GM23338 (cell line): ENCODE measurements at regions not wholly inside any gene's neighbourhood (a gene's known extent, or its start where the extent isn't known, plus 50 kb on each side); places are given as distances from the start of the nearest gene placed in this dataset.

Experiments
- CREB1 ChIP-seq: fragments of 250-450 bp; sonication (Bioruptor Pico); IDR thresholded peaks from 2 replicates; pipeline ENCODE4 v1.5.0; 2020; ENCODE audit warnings: low read depth, mild to moderate bottlenecking, moderate library complexity
- EZH2 ChIP-seq: fragments of 200-600 bp; sonication (generic); IDR thresholded peaks from one replicate; pipeline ENCODE4 v1.8.0; 2017; ENCODE audit warnings: antibody characterized with exemption, mild to moderate bottlenecking, low read depth; ENCODE audit not compliant: unreplicated experiment
- EZH2phosphoT487 ChIP-seq: fragments of 200-600 bp; sonication (generic); IDR thresholded peaks from one replicate; pipeline ENCODE4 v1.8.1; 2018; ENCODE audit warnings: antibody characterized with exemption; ENCODE audit not compliant: unreplicated experiment
- JUNB ChIP-seq: IDR thresholded peaks from one replicate; pipeline ENCODE4 v1.6.1; 2016; ENCODE audit warnings: antibody characterized with exemption; ENCODE audit not compliant: unreplicated experiment
- POLR2AphosphoS5 ChIP-seq: IDR thresholded peaks from 2 replicates; pipeline ENCODE4 v1.6.1; 2016; ENCODE audit warnings: antibody characterized with exemption, low read depth
- STAT1 ChIP-seq: IDR thresholded peaks from one replicate; pipeline ENCODE4 v1.6.1; 2016; ENCODE audit warnings: antibody characterized with exemption; ENCODE audit not compliant: unreplicated experiment
- ZNF114 ChIP-seq: fragments of 250-450 bp; sonication (Bioruptor Pico); IDR thresholded peaks from 2 replicates; pipeline ENCODE4 v1.5.0; 2020; ENCODE audit warnings: mild to moderate bottlenecking, moderate library complexity
- ZNF331 ChIP-seq: fragments of 250-450 bp; sonication (Bioruptor Pico); IDR thresholded peaks from 2 replicates; pipeline ENCODE4 v1.5.0; 2020; ENCODE audit warnings: low read depth, mild to moderate bottlenecking, moderate library complexity
- TF ChIP-seq, protein P1 (sequence below), 2 experiments: fragments of 200-600 bp in 1 of 2; sonication (generic) in 1 of 2; conservative IDR thresholded peaks; 2 replicates each; pipeline versions ENCODE4 v1.5.1 to v1.6.1; 2016 to 2017; ENCODE audit warnings: antibody characterized with exemption in 2 of 2, low read depth in 2 of 2, mild to moderate bottlenecking in 2 of 2, moderate library complexity in 1 of 2
- TF ChIP-seq, protein P2 (sequence below): IDR thresholded peaks from one replicate; pipeline ENCODE4 v1.6.1; 2018; ENCODE audit warnings: antibody characterized with exemption; ENCODE audit not compliant: unreplicated experiment
- TF ChIP-seq, protein P3 (sequence below): fragments of 250-450 bp; sonication (Bioruptor Pico); IDR thresholded peaks from 2 replicates; pipeline ENCODE4 v1.5.0; 2020; ENCODE audit warnings: mild to moderate bottlenecking, moderate library complexity
- TF ChIP-seq, protein P4 (sequence below): IDR thresholded peaks from 2 replicates; pipeline ENCODE4 v1.6.1; 2016; ENCODE audit warnings: antibody characterized with exemption

DNA sequence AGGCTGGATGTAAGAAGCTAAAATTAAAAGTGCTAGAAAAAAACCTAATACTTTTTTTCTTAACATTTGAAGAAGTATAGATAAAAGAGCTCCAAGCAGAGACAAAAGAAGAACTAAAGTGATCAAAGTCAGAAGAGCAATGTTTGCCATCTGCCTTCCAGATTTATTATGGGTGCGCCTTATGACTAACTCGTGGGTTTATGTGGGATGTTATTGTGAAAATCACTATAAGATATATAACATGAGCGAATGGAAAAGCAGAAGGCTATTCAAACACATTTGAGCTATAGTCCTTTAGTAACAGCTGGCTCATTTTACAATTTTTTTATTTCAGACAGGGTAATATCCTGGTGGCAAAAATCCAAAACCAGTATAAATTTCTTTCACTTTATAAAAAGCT, 1040.7 kb downstream of the RAPGEF2 start:
- TF ChIP-seq, protein P1, sequence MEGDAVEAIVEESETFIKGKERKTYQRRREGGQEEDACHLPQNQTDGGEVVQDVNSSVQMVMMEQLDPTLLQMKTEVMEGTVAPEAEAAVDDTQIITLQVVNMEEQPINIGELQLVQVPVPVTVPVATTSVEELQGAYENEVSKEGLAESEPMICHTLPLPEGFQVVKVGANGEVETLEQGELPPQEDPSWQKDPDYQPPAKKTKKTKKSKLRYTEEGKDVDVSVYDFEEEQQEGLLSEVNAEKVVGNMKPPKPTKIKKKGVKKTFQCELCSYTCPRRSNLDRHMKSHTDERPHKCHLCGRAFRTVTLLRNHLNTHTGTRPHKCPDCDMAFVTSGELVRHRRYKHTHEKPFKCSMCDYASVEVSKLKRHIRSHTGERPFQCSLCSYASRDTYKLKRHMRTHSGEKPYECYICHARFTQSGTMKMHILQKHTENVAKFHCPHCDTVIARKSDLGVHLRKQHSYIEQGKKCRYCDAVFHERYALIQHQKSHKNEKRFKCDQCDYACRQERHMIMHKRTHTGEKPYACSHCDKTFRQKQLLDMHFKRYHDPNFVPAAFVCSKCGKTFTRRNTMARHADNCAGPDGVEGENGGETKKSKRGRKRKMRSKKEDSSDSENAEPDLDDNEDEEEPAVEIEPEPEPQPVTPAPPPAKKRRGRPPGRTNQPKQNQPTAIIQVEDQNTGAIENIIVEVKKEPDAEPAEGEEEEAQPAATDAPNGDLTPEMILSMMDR (conservative IDR thresholded peaks at IDR 0.05; ENCODE audit: low read depth in 2 of 2) = no peak
- TF ChIP-seq EZH2phosphoT487 (no peak), ZNF331 (no peak), JUNB (no peak), CREB1 (no peak), STAT1 (no peak), EZH2 (no peak), POLR2AphosphoS5 (no peak), ZNF114 (CRISPR knock-in tag) (no peak)
- TF ChIP-seq, protein P2, sequence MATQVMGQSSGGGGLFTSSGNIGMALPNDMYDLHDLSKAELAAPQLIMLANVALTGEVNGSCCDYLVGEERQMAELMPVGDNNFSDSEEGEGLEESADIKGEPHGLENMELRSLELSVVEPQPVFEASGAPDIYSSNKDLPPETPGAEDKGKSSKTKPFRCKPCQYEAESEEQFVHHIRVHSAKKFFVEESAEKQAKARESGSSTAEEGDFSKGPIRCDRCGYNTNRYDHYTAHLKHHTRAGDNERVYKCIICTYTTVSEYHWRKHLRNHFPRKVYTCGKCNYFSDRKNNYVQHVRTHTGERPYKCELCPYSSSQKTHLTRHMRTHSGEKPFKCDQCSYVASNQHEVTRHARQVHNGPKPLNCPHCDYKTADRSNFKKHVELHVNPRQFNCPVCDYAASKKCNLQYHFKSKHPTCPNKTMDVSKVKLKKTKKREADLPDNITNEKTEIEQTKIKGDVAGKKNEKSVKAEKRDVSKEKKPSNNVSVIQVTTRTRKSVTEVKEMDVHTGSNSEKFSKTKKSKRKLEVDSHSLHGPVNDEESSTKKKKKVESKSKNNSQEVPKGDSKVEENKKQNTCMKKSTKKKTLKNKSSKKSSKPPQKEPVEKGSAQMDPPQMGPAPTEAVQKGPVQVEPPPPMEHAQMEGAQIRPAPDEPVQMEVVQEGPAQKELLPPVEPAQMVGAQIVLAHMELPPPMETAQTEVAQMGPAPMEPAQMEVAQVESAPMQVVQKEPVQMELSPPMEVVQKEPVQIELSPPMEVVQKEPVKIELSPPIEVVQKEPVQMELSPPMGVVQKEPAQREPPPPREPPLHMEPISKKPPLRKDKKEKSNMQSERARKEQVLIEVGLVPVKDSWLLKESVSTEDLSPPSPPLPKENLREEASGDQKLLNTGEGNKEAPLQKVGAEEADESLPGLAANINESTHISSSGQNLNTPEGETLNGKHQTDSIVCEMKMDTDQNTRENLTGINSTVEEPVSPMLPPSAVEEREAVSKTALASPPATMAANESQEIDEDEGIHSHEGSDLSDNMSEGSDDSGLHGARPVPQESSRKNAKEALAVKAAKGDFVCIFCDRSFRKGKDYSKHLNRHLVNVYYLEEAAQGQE = no peak
- TF ChIP-seq, protein P3, sequence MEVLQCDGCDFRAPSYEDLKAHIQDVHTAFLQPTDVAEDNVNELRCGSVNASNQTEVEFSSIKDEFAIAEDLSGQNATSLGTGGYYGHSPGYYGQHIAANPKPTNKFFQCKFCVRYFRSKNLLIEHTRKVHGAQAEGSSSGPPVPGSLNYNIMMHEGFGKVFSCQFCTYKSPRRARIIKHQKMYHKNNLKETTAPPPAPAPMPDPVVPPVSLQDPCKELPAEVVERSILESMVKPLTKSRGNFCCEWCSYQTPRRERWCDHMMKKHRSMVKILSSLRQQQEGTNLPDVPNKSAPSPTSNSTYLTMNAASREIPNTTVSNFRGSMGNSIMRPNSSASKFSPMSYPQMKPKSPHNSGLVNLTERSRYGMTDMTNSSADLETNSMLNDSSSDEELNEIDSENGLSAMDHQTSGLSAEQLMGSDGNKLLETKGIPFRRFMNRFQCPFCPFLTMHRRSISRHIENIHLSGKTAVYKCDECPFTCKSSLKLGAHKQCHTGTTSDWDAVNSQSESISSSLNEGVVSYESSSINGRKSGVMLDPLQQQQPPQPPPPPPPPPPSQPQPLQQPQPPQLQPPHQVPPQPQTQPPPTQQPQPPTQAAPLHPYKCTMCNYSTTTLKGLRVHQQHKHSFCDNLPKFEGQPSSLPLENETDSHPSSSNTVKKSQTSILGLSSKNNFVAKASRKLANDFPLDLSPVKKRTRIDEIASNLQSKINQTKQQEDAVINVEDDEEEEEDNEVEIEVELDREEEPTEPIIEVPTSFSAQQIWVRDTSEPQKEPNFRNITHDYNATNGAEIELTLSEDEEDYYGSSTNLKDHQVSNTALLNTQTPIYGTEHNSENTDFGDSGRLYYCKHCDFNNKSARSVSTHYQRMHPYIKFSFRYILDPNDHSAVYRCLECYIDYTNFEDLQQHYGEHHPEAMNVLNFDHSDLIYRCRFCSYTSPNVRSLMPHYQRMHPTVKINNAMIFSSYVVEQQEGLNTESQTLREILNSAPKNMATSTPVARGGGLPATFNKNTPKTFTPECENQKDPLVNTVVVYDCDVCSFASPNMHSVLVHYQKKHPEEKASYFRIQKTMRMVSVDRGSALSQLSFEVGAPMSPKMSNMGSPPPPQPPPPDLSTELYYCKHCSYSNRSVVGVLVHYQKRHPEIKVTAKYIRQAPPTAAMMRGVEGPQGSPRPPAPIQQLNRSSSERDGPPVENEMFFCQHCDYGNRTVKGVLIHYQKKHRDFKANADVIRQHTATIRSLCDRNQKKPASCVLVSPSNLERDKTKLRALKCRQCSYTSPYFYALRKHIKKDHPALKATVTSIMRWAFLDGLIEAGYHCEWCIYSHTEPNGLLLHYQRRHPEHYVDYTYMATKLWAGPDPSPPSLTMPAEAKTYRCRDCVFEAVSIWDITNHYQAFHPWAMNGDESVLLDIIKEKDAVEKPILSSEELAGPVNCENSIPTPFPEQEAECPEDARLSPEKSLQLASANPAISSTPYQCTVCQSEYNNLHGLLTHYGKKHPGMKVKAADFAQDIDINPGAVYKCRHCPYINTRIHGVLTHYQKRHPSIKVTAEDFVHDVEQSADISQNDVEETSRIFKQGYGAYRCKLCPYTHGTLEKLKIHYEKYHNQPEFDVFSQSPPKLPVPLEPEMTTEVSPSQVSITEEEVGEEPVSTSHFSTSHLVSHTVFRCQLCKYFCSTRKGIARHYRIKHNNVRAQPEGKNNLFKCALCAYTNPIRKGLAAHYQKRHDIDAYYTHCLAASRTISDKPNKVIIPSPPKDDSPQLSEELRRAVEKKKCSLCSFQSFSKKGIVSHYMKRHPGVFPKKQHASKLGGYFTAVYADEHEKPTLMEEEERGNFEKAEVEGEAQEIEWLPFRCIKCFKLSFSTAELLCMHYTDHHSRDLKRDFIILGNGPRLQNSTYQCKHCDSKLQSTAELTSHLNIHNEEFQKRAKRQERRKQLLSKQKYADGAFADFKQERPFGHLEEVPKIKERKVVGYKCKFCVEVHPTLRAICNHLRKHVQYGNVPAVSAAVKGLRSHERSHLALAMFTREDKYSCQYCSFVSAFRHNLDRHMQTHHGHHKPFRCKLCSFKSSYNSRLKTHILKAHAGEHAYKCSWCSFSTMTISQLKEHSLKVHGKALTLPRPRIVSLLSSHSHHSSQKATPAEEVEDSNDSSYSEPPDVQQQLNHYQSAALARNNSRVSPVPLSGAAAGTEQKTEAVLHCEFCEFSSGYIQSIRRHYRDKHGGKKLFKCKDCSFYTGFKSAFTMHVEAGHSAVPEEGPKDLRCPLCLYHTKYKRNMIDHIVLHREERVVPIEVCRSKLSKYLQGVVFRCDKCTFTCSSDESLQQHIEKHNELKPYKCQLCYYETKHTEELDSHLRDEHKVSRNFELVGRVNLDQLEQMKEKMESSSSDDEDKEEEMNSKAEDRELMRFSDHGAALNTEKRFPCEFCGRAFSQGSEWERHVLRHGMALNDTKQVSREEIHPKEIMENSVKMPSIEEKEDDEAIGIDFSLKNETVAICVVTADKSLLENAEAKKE (CRISPR knock-in tag) = no peak
- TF ChIP-seq, protein P4, sequence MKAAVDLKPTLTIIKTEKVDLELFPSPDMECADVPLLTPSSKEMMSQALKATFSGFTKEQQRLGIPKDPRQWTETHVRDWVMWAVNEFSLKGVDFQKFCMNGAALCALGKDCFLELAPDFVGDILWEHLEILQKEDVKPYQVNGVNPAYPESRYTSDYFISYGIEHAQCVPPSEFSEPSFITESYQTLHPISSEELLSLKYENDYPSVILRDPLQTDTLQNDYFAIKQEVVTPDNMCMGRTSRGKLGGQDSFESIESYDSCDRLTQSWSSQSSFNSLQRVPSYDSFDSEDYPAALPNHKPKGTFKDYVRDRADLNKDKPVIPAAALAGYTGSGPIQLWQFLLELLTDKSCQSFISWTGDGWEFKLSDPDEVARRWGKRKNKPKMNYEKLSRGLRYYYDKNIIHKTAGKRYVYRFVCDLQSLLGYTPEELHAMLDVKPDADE = no peak
